Kidney epithelial cell (primary cell): ENCODE measurements at regions not wholly inside any gene's neighbourhood (a gene's known extent, or its start where the extent isn't known, plus 50 kb on each side); places are given as distances from the start of the nearest gene placed in this dataset.

ENCODE experiments used
- DNase-seq: peaks from one replicate; pipeline ENCODE4 v3.0.0-alpha.2; 2010; ENCODE audit warnings: low read depth
- H3K27me3 ChIP-seq: 2 replicates; pipeline ENCODE4 v1.6.0; 2011; ENCODE audit warnings: low read length; ENCODE audit not compliant: control insufficient read depth, insufficient read depth
- H3K36me3 ChIP-seq: 2 replicates; pipeline ENCODE4 v1.5.1; 2011; ENCODE audit warnings: low read length; ENCODE audit not compliant: control insufficient read depth, insufficient read depth
- H3K4me3 ChIP-seq: 2 replicates; pipeline ENCODE4 v1.5.1; 2011; ENCODE audit warnings: low read depth, mild to moderate bottlenecking, control low read depth, low read length
- TF ChIP-seq, protein P1 (sequence below): IDR thresholded peaks from 2 replicates; pipeline ENCODE4 v1.5.1; 2011; ENCODE audit warnings: mild to moderate bottlenecking, moderate library complexity, low read length, control low read depth, inconsistent platforms; ENCODE audit not compliant: insufficient read depth, poor library complexity, severe bottlenecking

DNA sequence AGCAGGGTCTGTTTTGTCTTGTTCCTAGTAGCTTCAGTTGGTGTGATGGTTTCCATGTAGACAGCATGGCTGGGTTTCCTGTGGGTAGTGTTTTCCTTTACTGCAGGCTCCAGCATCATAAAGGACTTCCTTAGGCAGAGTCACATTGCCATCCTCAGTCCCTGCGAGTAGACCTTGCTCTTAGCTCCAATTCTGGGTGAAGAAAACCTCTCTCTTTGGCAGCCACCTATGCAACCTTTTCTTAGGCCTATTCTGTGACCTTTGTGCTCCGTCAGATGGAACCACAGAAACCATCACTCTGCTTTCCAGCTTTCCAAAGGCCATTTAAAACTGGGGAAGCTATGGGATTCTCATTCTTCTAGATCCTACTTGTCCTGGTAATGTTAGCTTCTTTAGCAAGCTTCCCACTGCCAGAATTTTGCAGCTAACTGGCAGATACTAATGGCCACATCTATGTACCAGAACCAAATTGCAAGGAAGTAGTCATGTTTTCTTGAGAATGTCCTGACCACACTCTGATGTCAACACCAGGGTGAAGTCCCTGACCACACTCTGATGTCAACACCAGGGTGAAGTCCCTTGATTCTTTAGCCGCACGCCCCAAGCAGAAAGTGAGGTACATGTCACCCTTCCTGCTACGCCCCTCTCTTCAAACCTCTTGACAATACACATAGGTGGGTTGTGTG is 646.6 kb upstream of the HS3ST5 start:
- no peak overlapping the region for H3K4me3 ChIP-seq

DNA sequence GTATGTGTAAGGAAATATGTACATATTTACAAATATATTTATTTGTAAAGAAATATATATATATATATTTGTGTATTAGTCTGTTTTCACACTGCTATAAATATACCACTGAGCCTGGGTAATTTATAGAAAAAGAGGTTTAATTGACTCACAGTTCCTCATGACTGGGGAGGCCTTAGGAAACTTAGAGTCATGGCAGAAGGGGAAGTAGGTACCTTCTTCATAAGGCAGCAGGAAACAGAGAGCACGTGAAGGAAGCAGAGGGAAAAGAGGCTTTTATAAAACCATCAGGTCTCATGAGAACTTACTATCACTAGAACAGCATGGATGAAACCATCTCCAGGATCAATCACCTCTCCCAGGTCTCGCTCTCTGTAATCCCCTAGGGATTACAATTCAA is 644.5 kb upstream of the HS3ST5 start:
- TF ChIP-seq, protein P1, sequence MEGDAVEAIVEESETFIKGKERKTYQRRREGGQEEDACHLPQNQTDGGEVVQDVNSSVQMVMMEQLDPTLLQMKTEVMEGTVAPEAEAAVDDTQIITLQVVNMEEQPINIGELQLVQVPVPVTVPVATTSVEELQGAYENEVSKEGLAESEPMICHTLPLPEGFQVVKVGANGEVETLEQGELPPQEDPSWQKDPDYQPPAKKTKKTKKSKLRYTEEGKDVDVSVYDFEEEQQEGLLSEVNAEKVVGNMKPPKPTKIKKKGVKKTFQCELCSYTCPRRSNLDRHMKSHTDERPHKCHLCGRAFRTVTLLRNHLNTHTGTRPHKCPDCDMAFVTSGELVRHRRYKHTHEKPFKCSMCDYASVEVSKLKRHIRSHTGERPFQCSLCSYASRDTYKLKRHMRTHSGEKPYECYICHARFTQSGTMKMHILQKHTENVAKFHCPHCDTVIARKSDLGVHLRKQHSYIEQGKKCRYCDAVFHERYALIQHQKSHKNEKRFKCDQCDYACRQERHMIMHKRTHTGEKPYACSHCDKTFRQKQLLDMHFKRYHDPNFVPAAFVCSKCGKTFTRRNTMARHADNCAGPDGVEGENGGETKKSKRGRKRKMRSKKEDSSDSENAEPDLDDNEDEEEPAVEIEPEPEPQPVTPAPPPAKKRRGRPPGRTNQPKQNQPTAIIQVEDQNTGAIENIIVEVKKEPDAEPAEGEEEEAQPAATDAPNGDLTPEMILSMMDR: no peak
- no peaks in the 10 kb centered on the region for H3K36me3 ChIP-seq
- DNase-seq: no peak
- H3K27me3 ChIP-seq: no peaks in the 10 kb centered on the region
- no peak overlapping the region for H3K4me3 ChIP-seq

More for the DNA sequence above, 646.6 kb upstream of the HS3ST5 start:
- TF ChIP-seq, protein P1: no peak
- no peaks in the 10 kb centered on the region for H3K36me3 ChIP-seq
- no peak for DNase-seq
- no peaks in the 10 kb centered on the region for H3K27me3 ChIP-seq

DNA sequence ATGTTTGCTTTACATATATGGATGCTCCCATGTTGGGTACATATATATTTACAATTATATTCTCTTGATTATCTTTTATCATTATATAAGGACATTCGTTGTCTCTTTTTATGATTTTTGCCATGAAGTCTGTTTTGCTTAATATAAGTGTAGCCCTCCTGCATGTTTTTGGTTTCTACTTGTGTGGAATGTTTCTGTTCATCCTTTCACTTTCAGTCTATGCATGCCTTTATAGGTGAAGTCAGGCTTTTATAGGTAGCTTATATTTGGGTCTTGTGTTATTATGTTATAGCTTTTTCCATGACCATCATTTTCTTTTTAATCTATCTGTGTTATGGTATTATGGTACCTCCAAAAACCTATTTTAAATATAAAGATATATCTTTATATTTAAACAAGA is 612.5 kb upstream of the HS3ST5 start:
- Histone ChIP-seq H3K27me3 (no peaks in the 10 kb centered on the region), H3K36me3 (no peaks in the 10 kb centered on the region), H3K4me3 (no peak overlapping the region)
- no peak for DNase-seq
- TF ChIP-seq, protein P1: no peak

DNA sequence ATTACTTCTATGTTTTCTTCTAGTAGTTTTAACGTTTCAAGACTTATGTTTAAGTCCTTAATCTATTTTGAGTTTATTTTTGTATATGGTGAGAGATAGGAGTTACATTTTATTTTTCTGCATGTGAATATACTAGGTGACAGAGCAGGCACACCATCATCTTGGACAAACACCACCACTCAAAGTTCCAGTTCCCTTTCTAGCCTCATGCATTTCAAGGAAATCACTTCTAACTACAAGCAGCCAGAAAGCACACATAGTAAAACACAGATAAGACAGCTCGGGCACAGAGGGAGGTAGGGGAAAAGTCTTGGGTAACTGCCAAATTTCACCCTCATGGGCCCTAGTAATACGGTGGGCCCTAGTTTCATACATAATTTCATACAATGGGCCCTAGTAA is 609.4 kb upstream of the HS3ST5 start:
- H3K4me3 ChIP-seq: no peak overlapping the region
- TF ChIP-seq, protein P1: no peak
- no peaks in the 10 kb centered on the region for H3K36me3 ChIP-seq
- H3K27me3 ChIP-seq: no peaks in the 10 kb centered on the region
- DNase-seq: no peak

DNA sequence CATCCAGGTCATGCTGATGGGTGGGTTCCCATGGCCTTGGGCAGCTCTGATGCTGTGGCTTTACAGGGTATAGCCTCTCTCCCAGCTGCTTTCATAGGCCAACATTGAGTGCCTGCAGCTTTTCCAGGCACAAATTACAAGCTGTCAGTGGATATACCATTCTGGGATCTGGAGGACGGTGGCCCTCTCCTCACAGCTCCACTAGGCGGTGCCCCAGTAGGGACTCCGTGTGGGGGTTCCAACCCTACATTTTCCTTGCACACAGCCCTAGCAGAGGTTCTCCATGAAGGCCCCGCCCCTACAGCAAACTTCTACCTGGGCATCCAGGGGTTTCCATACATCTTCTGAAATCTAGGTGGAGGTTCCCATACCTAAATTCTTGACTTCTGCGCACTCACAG is 602.6 kb upstream of the HS3ST5 start:
- DNase-seq: no peak
- Histone ChIP-seq H3K4me3 (no peak overlapping the region), H3K36me3 (no peaks in the 10 kb centered on the region), H3K27me3 (no peaks in the 10 kb centered on the region)
- TF ChIP-seq, protein P1: no peak

DNA sequence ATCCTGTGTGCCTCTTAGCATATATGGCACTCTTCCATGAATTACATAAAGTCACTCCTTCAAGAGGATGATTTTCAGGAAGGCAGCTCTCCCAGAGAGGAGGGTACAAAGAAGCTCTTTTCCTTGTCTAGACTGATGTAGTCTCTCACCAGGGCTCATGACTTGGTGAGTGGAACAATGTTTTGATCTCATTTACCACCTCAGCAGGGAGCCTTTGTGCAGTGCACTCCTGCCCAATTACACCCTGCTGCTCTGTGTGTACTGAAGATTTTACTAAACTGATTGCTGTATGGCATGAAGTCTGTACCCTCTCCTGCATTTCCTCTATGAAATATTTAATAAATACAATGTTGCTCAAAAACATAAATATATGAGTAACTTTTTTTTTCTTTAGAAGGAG is 598.3 kb upstream of the HS3ST5 start:
- Histone ChIP-seq H3K4me3 (no peak overlapping the region), H3K36me3 (no peaks in the 10 kb centered on the region)
- TF ChIP-seq, protein P1: no peak

More for the DNA sequence above, 598.3 kb upstream of the HS3ST5 start:
- no peak for DNase-seq
- H3K27me3 ChIP-seq: no peaks in the 10 kb centered on the region
